HG03378 (cell line): ENCODE measurements at regions not wholly inside any gene's neighbourhood (a gene's known extent, or its start where the extent isn't known, plus 50 kb on each side); places are given as distances from the start of the nearest gene placed in this dataset.

Experiments used
- ATAC-seq: cut with Tn5 transposase; IDR thresholded peaks from one replicate; pipeline ENCODE4 v1.9.1; 2021; ENCODE audit warnings: mild to moderate bottlenecking, moderate library complexity; ENCODE audit not compliant: unreplicated experiment

DNA sequence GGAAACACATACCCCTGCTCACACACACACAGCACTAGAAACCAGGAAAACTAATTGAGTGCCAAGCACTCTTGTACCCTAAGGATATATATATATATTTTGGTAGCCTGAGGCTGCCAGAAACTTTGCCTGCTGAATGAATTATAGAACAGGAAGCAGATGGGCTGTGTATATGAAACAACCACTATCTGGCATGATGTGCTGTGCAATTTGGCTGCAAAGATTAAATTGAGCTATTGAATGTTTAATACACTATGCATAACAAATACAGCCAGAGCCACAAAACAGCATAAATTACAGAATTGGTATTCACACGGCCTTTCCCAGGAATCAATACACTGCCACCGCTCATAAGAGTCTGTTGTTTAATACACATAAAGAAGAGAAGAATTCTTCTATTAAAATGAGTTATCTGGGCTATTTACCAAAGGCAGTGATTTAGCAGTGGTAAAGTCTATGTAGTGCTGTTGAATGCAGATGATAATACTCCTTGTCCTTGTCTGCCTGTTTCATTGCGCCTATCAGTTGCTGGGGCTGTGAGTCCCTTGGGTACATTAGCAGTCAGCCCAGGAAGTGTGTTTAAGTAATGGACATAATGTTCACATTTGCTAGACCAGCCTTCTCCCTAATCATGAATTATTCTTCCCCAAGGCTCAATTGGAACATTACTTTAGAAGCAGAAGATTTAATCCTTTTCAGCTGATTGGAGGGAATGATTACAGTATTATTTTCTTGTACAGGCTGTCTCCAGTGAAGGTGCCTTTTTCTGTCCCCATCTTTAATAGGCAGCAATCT, 294.3 kb downstream of the TLE1 start:
- ATAC-seq = no peak

DNA sequence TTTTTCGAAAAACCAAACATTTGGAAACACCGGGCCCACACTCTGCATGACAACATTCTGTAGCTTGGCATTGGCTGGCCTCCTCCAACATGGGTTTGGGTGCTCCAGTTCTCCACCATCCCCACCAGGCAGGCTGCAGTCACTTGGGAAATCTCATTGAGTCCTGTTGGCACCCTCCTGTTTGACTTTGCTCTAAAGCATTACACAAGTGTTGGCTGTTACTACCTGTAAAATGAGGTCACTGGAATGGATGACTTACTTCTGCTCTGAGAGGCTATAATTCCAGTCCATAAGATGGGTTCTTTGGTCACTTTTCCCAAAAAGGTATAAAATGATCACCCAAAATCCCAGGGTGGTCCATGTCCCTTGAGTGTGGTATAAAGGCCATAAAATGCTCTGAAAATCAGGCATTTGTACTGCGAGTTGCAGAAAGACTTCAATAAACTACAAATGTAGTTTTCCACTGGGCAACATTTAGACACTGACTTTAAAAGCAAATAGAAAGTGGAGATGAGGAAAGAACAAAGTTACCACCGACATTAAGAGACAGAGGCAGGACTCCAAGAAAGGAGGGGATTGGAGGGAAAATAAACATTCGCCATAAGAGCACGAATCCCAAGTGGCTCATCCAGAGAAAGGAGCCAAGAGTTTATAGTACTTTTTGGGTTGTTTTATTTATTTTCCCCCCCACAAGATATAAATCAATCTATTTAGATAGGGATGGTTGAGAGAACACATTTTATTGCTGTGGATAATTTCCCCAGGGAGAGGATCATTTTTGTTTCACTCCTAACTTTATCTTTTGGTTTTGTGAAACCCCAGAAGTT, 295.1 kb downstream of the TLE1 start:
- no peak for ATAC-seq

DNA sequence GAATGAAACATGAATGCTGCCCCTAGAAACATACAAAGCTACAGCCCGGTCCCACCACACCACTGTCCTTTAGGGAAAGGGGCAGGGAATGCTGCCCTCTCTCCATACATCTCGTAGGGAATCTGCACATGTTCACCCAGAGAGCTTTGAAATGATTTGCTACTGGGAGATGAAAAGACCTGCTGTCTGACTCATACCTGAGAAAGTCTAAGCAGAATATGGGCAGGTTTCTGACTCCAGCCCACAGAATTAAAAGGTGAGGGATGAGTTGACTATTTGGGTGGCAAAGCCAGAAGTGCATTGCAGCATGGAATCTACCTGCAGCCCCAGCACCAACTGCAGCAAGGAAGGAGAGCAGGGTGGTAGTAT, 297.9 kb downstream of the TLE1 start:
- ATAC-seq = no peak

DNA sequence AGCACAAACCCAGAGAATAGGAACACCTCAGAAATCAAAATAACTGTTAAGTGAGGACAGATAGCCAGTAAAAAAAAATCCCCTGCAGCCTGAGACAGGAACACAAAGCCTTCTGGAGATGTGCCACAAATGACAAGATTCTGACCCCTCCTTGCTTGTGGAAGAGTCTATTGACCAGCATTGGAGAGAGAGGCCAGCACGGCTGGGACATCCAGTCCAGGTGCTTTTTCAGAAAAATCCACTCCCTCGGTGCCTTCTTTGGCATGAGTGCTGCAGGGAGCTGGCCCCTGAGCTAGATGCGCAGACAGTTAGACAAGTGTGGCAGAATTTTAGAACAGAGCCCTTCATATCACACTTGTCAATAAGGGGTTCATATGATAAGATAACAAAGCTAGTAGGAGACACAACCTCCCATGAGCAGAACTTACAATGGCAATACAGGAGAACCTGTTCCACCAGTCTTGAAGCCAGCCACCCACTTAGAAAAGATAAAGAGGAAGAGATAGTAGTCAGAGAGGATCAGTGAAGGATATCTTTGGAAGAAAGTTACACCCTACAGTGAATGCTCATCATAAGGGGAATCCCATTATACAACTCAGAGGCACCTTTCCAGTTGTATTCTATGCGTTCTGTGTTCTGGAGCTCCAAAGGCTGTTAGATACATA, 298.4 kb downstream of the TLE1 start:
- no peak for ATAC-seq

DNA sequence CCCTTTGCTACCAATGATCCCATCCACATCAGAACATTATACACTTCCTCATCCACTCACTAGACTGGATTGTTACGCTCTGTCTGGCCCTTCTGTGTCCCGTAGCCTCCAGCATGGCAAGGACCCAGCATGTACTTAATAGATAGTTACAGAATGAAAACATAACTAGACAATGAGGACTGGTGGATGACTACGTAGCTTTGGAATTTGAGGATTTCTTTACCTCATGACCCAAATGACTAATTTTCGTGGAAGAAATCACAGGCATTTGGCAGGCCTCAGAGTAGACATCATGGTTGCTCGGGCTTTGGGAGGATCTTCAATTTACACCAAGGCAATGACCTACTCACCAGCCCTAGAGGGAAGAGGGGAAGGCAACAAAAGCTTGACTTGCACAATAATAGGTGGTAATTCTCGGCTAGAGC, 299.8 kb downstream of the TLE1 start:
- no peak for ATAC-seq

DNA sequence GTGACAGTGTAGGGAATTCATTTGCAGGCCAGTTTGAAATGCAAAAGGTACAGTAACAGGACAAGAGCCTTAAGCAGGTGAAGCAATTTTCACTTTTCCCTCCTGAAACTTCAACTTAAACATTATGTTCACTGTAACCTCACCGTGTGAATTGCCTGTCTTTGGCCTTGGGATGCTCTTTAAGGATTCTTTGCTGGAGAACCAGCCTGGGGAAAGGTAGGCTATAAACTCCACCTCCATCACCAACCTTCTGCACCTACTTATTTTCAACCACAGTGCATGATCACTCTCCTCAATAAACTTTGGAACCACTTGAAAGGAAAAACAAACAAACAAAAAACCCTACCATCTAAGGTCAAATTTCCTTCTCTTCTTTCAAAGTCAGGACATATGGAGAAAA, 300.5 kb downstream of the TLE1 start:
- ATAC-seq = no peak

DNA sequence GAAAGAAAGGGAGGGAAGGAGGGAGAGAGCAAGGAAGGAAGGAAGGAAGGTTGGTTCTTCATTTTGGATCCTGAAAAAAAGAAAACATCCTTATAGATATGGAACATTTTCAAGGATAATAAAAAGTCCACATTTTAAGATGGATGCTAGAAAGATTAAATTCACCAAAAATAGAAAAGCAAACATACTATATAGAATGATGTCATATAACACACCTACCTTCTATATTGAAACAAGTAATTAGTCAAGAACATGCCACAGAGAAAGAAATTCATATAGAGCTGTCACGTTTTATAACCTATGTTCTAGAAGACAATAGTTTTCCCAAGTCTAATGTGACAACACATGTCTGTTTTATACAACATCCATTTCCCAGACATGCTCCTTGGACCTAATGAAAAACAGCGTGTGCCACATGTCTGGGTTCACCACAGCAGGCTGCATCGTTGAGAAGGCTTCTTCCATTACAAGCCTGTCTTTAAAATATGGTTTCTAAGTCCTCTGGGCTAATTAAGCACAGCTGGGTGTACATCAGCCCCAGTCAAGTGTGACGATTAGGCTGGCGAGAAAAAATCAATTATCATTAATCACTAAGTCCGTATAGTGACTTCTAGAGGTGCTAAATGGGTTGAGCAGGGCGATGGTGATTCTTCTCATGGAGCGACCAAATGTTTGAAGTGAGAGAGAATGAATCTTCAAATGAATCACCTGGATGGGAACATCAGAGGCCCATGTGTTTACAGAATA, 301.8 kb downstream of the TLE1 start:
- ATAC-seq = no peak

DNA sequence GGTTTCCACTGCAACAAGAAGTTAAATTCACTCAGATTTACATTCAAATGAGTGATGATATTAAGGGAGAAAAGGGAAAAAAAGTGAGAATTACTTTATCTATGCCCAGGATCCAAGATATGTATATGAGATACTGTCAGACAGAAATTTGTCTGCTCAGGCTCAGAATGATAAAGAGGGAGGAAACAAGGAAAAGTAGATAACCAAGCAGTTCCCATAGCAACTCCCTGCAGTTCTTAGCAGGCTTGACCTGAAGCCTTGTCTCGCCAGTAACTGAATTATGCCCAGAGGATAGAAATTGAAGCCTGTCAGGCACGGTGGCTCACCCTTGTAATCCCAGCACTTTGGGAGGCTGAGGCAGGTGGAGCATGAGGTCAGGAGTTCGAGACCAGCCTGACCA, 304.4 kb downstream of the TLE1 start:
- no peak for ATAC-seq

DNA sequence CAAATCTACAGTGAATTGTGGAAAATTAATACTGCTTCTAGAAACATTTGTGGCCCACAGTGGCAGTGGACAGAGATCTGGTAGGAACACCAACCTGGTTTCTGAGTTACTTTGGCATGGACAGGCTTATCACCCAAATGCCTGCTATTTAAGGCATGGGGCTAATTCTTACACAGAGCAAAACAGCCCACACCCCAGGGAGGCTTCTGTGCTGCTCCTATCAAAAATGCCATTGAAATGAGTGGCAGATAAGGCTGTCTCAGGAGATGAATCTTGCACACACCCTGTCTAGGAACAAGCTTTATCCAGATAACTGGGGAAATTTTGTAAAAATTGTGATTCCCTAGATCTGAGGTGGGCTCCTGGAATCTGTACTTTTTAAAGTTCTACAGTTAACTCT, 307.1 kb downstream of the TLE1 start:
- ATAC-seq = no peak

DNA sequence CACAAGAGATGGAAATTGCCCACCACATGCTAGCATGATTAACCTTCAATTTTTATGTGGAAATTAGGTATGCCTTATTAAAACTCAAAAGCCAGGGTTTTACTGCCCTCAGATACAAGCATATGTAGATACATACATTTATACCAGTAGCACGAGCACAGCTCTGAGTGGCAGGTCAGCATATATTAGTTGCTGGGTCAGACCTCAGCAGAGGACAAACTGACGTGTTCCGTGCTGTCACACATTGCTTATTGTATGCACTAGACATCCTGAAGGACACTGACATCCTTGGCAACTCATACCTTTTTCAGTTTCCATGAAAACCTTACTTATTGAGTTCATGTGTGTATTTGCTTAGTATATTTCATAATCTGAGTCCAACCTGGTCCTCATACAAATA, 307.7 kb downstream of the TLE1 start:
- ATAC-seq = no peak

DNA sequence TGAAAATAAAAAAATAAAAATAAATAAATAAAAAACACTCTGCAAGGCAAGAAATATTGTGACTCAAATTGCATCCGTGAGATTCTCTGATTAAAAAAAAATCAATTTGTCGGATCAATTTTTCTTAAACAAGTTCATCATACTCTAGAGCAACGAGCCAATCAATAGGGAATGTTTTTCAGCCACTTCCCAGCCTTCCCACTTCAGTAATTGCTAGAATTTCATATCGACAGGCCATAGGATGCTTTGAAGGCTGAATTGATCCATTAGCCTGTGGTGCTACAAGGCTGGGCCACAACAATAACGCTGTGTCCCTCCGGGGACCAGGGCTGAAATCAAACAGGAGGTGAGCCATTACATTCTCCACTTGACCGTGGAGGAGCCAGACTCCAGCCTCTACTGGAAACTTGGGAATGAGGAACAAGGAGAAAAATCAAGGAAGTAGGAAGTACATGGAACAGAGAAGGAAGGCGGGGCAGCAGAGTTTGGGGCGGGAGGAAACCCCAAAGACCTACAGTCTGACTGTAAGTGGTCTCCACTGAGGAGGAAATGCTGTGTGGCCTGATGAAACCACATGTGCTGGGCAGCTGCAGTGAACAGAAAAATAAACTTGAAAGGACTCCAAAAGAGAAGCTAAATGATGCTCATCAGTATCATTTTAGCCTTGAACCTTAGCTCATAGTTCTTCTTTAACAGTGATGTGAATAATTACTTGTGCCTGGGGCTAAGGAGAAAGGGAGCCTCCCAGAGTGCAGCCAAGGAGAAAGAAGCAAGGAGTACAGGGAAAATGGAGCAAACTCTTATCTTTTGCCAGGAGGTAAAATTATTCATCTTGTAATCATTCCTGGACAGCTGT, 308.6 kb downstream of the TLE1 start:
- ATAC-seq = no peak

DNA sequence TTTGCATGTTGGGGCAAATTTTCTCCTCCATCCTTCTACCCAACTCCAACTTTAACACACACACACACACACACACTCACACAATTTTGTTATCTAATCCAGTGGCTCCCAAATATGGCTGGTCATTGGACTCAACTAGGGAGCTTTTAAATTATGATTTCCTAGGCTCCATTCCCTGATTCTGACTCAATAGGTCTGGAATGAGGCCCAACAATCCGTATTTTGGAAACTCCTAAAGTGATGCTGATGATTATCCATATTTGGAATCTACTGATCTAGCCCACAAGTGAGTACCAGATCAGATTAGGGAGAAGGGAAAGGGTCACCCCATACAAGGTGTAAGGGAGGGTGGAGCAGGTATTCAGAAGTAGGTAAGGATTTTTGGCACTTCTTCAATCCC, 309.7 kb downstream of the TLE1 start:
- ATAC-seq = no peak

DNA sequence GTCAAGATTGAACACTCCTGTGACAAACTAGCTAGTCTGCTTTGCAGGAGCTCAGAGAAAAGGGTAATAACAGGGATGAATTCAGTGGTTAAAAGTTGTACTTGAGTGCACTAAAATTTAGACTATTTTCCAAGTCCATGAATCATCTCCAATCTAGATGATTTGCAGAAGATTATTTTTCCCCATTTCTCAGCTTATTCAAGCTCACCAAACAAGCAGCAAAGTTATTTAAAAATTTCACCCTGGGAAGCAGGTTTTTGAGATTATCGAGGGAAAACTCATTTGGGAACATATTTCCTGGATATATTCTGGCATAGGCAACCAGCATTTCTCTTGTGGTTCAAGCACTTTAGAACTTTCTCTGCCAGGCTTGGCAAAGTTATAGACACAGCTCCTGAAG, 311.4 kb downstream of the TLE1 start:
- no peak for ATAC-seq

DNA sequence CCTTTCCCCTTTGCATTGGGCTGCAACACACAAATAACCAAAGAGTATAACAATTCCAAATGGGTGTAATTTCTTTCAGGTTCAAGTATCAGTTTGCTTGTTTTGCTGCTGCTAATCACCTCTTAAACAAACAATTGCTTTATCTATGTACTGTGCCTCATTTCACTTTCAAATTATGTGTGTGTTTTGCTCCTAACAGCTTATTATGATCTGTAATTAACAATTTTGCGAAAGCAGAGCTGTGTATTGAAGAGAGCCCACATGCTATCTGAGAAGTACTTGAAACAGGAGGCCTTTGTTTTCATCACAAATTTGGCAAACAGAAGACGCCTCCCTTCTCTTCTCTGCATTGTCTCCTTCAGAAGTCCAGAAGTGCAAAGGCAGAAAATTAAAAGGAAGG, 312.0 kb downstream of the TLE1 start:
- no peak for ATAC-seq

DNA sequence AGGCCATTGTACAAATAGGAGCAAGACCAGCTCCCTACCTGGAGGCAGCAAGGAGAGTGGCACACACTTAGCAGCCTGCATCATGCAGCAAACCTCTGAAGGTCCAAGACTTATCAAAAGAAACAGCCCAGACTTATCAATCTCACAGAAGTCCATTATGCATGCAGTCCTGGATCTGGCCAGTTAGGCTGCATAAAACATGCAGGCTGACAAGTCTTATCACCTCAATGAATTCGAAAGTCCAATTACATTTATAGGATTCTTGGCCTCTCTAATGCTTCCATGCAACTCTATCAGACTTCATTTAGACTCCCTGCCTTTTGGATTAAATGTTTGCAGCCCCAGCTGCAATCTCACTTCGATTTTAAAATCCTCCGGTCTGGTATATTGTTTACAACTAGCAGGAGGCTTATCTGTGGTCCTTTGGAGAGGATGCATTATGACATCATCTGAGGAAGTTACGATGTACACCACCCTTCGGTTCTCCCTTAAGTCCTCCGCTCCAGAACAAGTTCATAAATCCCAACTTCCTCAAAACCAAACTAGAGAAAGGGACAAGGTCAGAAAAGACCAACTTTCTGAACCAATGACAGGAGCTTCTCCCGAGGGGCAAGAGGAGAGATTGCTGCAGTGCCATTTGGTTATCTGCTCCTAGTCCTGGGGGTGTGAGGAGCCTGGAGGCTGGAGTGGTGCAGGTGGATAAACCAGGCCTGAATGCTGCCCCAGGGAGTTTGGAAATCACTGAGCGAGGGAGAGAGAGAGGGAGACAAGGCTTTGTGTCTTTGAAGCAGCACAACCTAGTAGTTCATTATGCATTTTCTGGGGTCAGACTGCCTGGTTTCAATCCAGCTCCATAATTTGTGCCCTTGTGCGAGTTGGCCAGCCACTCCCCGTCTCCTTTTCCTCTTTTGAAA, 313.9 kb downstream of the TLE1 start:
- no peak for ATAC-seq

DNA sequence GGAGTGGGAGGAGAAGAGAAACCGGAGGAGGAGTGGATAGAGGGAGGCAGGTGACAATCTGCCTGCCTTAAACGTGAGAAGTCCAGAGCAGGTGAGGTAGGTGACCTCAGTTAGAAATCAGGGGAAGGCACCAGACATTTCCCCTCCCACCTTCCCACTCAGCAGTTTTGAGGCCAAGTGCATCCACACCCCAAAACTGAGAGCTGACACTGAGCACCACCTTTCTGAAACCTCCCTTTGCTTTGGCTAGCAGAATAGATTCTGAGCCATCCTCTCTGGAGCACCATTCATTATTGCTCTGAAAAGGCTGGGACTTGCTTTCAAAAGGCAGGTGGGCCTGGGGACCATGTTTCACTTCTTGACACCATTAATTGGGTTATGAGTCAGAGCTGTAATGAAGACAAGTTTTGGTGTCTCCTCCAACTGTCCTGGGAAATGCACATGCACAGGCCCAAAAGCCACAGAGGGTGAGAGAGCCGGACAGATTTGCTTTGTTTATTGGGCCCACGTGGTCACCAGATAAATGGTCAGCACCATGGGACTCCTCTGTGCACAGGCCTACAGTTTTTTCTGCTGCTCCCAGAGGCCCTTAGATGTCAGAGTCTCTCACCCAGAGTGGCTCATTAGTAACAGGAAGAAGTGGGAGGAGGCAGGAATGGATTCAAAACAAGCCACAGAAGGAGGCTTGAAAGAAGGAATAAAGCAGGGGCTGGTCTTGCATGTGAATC, 314.7 kb downstream of the TLE1 start:
- no peak for ATAC-seq

DNA sequence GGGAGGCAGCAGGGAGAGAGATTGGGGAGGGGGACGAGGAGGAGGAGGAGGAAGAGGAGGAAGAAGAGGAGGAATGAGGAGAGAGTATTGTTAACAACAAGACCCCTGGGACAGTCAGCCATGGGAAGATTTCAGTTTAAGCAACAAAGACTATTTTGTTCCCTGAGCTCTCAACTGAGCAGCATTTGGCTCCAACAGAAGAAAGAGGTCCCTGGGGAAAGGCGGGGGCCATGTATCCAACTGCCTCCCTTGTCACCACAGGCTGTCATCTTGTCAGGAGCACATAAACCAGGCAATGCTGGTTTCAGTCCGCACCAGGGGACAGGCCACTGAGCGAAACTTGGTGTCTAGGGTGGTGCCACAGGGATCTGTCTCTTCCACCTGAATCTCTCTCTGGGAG, 316.1 kb downstream of the TLE1 start:
- no peak for ATAC-seq

DNA sequence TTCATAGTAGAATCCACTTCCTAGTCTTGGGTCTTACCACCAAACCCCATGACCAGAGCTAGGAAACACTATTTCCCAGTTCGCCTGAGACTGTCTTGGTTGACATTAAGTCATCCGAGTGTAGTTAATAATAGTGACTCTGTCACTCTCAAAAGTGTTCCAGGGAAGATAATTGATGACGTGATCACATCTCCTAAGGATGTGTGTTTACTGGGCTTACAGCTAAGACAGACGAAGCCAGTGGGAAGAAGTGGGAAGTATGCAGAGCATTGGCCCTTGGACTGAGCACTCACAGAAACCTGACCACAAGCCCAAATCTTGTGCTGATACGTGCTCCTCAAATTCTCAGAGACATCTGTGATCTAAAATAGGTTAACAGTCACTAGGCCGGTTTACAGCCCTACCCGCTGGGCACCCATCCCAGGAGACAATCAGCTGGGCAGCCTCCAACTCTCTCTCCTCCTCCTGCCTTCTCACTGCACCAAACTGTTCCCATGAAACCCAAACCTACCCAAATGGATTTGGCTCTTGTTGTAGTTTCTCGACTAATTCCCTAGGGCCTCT, 316.6 kb downstream of the TLE1 start:
- ATAC-seq = no peak
